SK-N-SH (cell line): ENCODE measurements at regions not wholly inside any gene's neighbourhood (a gene's known extent, or its start where the extent isn't known, plus 50 kb on each side); places are given as distances from the start of the nearest gene placed in this dataset.

Experiments used
- CTCF ChIA-PET: fragments of 300-600, 350-600 bp; formaldehyde crosslinking; extraction: SDS; loops from one replicate; lab custom pipeline; 2021; lab: Yijun Ruan, JAX
- POLR2A ChIA-PET: fragments of 350-600 bp; sonication (Branson Sonifier 250); formaldehyde crosslinking; extraction: SDS; loops from one replicate; lab custom pipeline; 2020; ENCODE audit warnings: antibody characterized with exemption, inconsistent platforms; lab: Yijun Ruan, JAX
- DNase-seq: peaks from one replicate; pipeline ENCODE4 v3.0.0; 2012
- H2AFZ ChIP-seq: fragments of 200-600 bp; sonication (generic); 2 replicates; pipeline ENCODE4 v1.8.1; 2016; ENCODE audit warnings: antibody characterized with exemption, mild to moderate bottlenecking, low read depth
- H3F3A ChIP-seq: fragments of 200-600 bp; sonication (generic); replicated peaks from 2 replicates; pipeline ENCODE3; 2016; ENCODE audit warnings: antibody characterized with exemption, mild to moderate bottlenecking; ENCODE audit not compliant: insufficient read depth
- H3K27ac ChIP-seq, 2 experiments: fragments of 200-500 bp in 1 of 2; fragments of 200-600 bp in 1 of 2; sonication (Bioruptor generic) in 1 of 2; sonication (generic), shearing (Covaris generic) in 1 of 2; 2 replicates each; pipeline versions ENCODE4 v1.5.1 to v1.6.1; 2014 to 2016; ENCODE audit warnings: low read depth in 2 of 2, inconsistent platforms in 1 of 2, low read length in 1 of 2, mild to moderate bottlenecking in 1 of 2, mixed read lengths in 1 of 2
- H3K27me3 ChIP-seq: fragments of 200-600 bp; sonication (generic), shearing (Covaris generic); 2 replicates; pipeline ENCODE4 v1.6.1; 2016; ENCODE audit warnings: mixed run types; ENCODE audit not compliant: insufficient read depth
- H3K36me3 ChIP-seq, 2 experiments: fragments of 200-500 bp in 1 of 2; fragments of 200-600 bp in 1 of 2; sonication (Bioruptor generic) in 1 of 2; sonication (generic) in 1 of 2; replicated peaks in 1 of 2; 2 replicates each; pipeline versions ENCODE3 to v1.5.1; 2014 to 2016; ENCODE audit warnings: low read length in 1 of 2, mild to moderate bottlenecking in 1 of 2; ENCODE audit not compliant: insufficient read depth in 2 of 2, control insufficient read depth in 1 of 2
- H3K4me1 ChIP-seq, 2 experiments: fragments of 200-500 bp in 1 of 2; fragments of 200-600 bp in 1 of 2; sonication (Bioruptor generic) in 1 of 2; sonication (generic), shearing (Covaris generic) in 1 of 2; 2 replicates each; pipeline versions ENCODE4 v1.5.1 to v1.6.1; 2014 to 2016; ENCODE audit warnings: low read depth in 1 of 2, low read length in 1 of 2, mixed run types in 1 of 2; ENCODE audit not compliant: insufficient read depth in 2 of 2, control insufficient read depth in 1 of 2
- H3K4me2 ChIP-seq: fragments of 200-600 bp; sonication (generic), shearing (Covaris generic); 2 replicates; pipeline ENCODE4 v1.6.1; 2017; ENCODE audit warnings: mixed run types
- H3K4me3 ChIP-seq, 2 experiments: fragments of 200-500 bp in 1 of 2; fragments of 200-600 bp in 1 of 2; sonication (Bioruptor generic) in 1 of 2; sonication (generic), shearing (Covaris generic) in 1 of 2; 2 replicates each; pipeline versions ENCODE4 v1.5.1 to v1.8.1; 2014 to 2016; ENCODE audit warnings: low read depth in 2 of 2, inconsistent platforms in 1 of 2, low read length in 1 of 2, mild to moderate bottlenecking in 1 of 2, mixed read lengths in 1 of 2, moderate library complexity in 1 of 2
- H3K79me2 ChIP-seq: fragments of 200-600 bp; sonication (generic); 2 replicates; pipeline ENCODE4 v1.8.1; 2017; ENCODE audit warnings: mild to moderate bottlenecking; ENCODE audit not compliant: insufficient read depth
- H3K9ac ChIP-seq: fragments of 200-600 bp; sonication (generic); 2 replicates; pipeline ENCODE4 v1.6.1; 2017; ENCODE audit warnings: mixed run types
- H3K9me2 ChIP-seq: fragments of 200-600 bp; sonication (generic); 2 replicates; pipeline ENCODE4 v1.6.1; 2017; ENCODE audit warnings: mixed run types
- H3K9me3 ChIP-seq: fragments of 200-600 bp; sonication (generic); 2 replicates; pipeline ENCODE4 v1.6.1; 2017; ENCODE audit warnings: mixed run types, mild to moderate bottlenecking, moderate library complexity
- H4K20me1 ChIP-seq: fragments of 200-600 bp; sonication (generic); 2 replicates; pipeline ENCODE4 v1.6.1; 2017; ENCODE audit warnings: mild to moderate bottlenecking, mixed run types; ENCODE audit not compliant: insufficient read depth
- CHD2 ChIP-seq: fragments of 150-350 bp; IDR thresholded peaks from 2 replicates; pipeline ENCODE4 v1.6.1; 2018; ENCODE audit warnings: low read length; ENCODE audit not compliant: partially characterized antibody
- FOSL2 ChIP-seq: IDR thresholded peaks from 2 replicates; pipeline ENCODE4 v1.4.0; 2012; ENCODE audit warnings: low read depth, mild to moderate bottlenecking, moderate library complexity, borderline replicate concordance
- FOXJ3 ChIP-seq: sonication (generic); formaldehyde crosslinking; IDR thresholded peaks from 2 replicates; pipeline ENCODE4 v1.5.1; 2020; ENCODE audit warnings: mild to moderate bottlenecking, missing genetic modification reagents
- FOXM1 ChIP-seq: IDR thresholded peaks from 2 replicates; pipeline ENCODE4 v1.4.0; 2012; ENCODE audit warnings: low read depth, mild to moderate bottlenecking
- GATA2 ChIP-seq: sonication (generic); formaldehyde crosslinking; IDR thresholded peaks from 2 replicates; pipeline ENCODE4 v1.5.0; 2020; ENCODE audit warnings: mild to moderate bottlenecking, missing genetic modification reagents
- IRF3 ChIP-seq: fragments of 150-350 bp; IDR thresholded peaks from 2 replicates; pipeline ENCODE4 v1.6.1; 2016; ENCODE audit warnings: mild to moderate bottlenecking, low read depth, low read length
- JUND ChIP-seq: IDR thresholded peaks from 2 replicates; pipeline ENCODE4 v1.4.0; 2012
- MAX ChIP-seq: IDR thresholded peaks from 2 replicates; pipeline ENCODE4 v1.4.0; 2012; ENCODE audit warnings: low read depth
- MEF2A ChIP-seq: IDR thresholded peaks from 2 replicates; pipeline ENCODE4 v1.4.0; 2012; ENCODE audit warnings: low read depth, borderline replicate concordance
- MXI1 ChIP-seq: IDR thresholded peaks from 2 replicates; pipeline ENCODE4 v1.6.1; 2012; ENCODE audit warnings: mild to moderate bottlenecking, low read depth, low read length, improper control_type of control experiment
- NFIC ChIP-seq: IDR thresholded peaks from 2 replicates; pipeline ENCODE4 v1.4.0; 2012; ENCODE audit warnings: borderline replicate concordance
- PBX3 ChIP-seq: IDR thresholded peaks from 2 replicates; pipeline ENCODE4; 2012
- RCOR1 ChIP-seq: fragments of 150-350 bp; IDR thresholded peaks from 2 replicates; pipeline ENCODE4 v1.6.1; 2017; ENCODE audit warnings: antibody characterized with exemption, low read length
- RFX5 ChIP-seq: IDR thresholded peaks from 2 replicates; pipeline ENCODE4 v1.6.1; 2012; ENCODE audit warnings: mild to moderate bottlenecking, improper control_type of control experiment, low read length
- RXRA ChIP-seq: IDR thresholded peaks from 2 replicates; pipeline ENCODE4 v1.4.0; 2012; ENCODE audit warnings: low read depth, mild to moderate bottlenecking, borderline replicate concordance
- SIN3A ChIP-seq: IDR thresholded peaks from 2 replicates; pipeline ENCODE4 v1.6.1; 2012; ENCODE audit warnings: low read depth, mild to moderate bottlenecking, low read length, moderate library complexity, borderline replicate concordance
- SMC3 ChIP-seq: IDR thresholded peaks from 2 replicates; pipeline ENCODE4 v1.6.1; 2012; ENCODE audit warnings: low read depth, low read length, improper control_type of control experiment
- WGBS: methylation state at CpG from one replicate; pipeline ENCODE4 v1.1.6; 2017; ENCODE audit warnings: low lambda C conversion rate; 5-methylcytosine and 5-hydroxymethylcytosine counted together
- TF ChIP-seq, protein P1 (sequence below): IDR thresholded peaks from 2 replicates; pipeline ENCODE4 v1.6.1; 2012; ENCODE audit warnings: mild to moderate bottlenecking, low read depth, low read length, moderate library complexity
- TF ChIP-seq, protein P2 (sequence below): fragments of 200-600 bp; sonication (generic); IDR thresholded peaks from 2 replicates; pipeline ENCODE4 v1.6.1; 2017; ENCODE audit warnings: antibody characterized with exemption, mild to moderate bottlenecking, moderate library complexity

- TF ChIP-seq RFX5, result no peak
- TF ChIP-seq FOSL2, result no peak
- no peak for TF ChIP-seq IRF3
- TF ChIP-seq, protein P1, sequence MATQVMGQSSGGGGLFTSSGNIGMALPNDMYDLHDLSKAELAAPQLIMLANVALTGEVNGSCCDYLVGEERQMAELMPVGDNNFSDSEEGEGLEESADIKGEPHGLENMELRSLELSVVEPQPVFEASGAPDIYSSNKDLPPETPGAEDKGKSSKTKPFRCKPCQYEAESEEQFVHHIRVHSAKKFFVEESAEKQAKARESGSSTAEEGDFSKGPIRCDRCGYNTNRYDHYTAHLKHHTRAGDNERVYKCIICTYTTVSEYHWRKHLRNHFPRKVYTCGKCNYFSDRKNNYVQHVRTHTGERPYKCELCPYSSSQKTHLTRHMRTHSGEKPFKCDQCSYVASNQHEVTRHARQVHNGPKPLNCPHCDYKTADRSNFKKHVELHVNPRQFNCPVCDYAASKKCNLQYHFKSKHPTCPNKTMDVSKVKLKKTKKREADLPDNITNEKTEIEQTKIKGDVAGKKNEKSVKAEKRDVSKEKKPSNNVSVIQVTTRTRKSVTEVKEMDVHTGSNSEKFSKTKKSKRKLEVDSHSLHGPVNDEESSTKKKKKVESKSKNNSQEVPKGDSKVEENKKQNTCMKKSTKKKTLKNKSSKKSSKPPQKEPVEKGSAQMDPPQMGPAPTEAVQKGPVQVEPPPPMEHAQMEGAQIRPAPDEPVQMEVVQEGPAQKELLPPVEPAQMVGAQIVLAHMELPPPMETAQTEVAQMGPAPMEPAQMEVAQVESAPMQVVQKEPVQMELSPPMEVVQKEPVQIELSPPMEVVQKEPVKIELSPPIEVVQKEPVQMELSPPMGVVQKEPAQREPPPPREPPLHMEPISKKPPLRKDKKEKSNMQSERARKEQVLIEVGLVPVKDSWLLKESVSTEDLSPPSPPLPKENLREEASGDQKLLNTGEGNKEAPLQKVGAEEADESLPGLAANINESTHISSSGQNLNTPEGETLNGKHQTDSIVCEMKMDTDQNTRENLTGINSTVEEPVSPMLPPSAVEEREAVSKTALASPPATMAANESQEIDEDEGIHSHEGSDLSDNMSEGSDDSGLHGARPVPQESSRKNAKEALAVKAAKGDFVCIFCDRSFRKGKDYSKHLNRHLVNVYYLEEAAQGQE, result no peak
- no peak for TF ChIP-seq RXRA
- TF ChIP-seq NFIC, result no peak
- TF ChIP-seq, protein P2, sequence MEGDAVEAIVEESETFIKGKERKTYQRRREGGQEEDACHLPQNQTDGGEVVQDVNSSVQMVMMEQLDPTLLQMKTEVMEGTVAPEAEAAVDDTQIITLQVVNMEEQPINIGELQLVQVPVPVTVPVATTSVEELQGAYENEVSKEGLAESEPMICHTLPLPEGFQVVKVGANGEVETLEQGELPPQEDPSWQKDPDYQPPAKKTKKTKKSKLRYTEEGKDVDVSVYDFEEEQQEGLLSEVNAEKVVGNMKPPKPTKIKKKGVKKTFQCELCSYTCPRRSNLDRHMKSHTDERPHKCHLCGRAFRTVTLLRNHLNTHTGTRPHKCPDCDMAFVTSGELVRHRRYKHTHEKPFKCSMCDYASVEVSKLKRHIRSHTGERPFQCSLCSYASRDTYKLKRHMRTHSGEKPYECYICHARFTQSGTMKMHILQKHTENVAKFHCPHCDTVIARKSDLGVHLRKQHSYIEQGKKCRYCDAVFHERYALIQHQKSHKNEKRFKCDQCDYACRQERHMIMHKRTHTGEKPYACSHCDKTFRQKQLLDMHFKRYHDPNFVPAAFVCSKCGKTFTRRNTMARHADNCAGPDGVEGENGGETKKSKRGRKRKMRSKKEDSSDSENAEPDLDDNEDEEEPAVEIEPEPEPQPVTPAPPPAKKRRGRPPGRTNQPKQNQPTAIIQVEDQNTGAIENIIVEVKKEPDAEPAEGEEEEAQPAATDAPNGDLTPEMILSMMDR, result no peak
- no peak for TF ChIP-seq FOXM1
- no peak for TF ChIP-seq SIN3A
- TF ChIP-seq JUND, result no peak
- TF ChIP-seq FOXJ3 (CRISPR knock-in tag), result no peak
- TF ChIP-seq CHD2, result no peak
- TF ChIP-seq MEF2A, result no peak
- no peak for TF ChIP-seq MAX
- TF ChIP-seq PBX3, result no peak
- no peak for TF ChIP-seq GATA2
- TF ChIP-seq MXI1, result no peak
- TF ChIP-seq SMC3, result no peak
- TF ChIP-seq RCOR1, result no peak
- TF ChIP-seq, all 33 proteins: peak for 0
- POLR2A ChIA-PET, result no interaction called here
- H3K4me1 ChIP-seq, result peaks cover 0 to 10% of the 10 kb centered on the region in 2 experiments; a peak in 1 of 4 replicates
- H3K9me3 ChIP-seq, result no peaks in the 10 kb centered on the region
- H4K20me1 ChIP-seq, result no peaks in the 10 kb centered on the region
- WGBS, result 8% methylated on average over 3 of the region's 4 CpGs
- H3K9me2 ChIP-seq, result no peaks in the 10 kb centered on the region
- H2AFZ ChIP-seq, result no peak overlapping the region
- no peak overlapping the region for H3K4me2 ChIP-seq
- no peaks in the 10 kb centered on the region for H3K27me3 ChIP-seq
- H3F3A ChIP-seq, result no peaks in the 10 kb centered on the region
- H3K4me3 ChIP-seq, result no peak overlapping the region
- no peaks in the 10 kb centered on the region for H3K79me2 ChIP-seq
- H3K27ac ChIP-seq, result no peak overlapping the region
- no peak for DNase-seq
- H3K36me3 ChIP-seq, result no peaks in the 10 kb centered on the region
- CTCF ChIA-PET, result no interaction called here
- H3K9ac ChIP-seq, result no peak overlapping the region
These were observed 104.9 kb upstream of the FSCB start for GRCh38 chr14:44612002-44612401.
